Stimulated activated CD4-positive, alpha-beta T cell treated with anti-CD3 and anti-CD28 coated beads, Interleukin-1b, Interleukin-23, amount 100 ng/mL, for 4 hours (primary cell): ENCODE measurements at regions not wholly inside any gene's neighbourhood (a gene's known extent, or its start where the extent isn't known, plus 50 kb on each side); places are given as distances from the start of the nearest gene placed in this dataset.

ENCODE experiments used
- DNase-seq, 2 donors: peaks; one replicate each; pipeline ENCODE4 v3.0.0-alpha.2; 2020; ENCODE audit warnings: low read depth in 2 of 2

DNA sequence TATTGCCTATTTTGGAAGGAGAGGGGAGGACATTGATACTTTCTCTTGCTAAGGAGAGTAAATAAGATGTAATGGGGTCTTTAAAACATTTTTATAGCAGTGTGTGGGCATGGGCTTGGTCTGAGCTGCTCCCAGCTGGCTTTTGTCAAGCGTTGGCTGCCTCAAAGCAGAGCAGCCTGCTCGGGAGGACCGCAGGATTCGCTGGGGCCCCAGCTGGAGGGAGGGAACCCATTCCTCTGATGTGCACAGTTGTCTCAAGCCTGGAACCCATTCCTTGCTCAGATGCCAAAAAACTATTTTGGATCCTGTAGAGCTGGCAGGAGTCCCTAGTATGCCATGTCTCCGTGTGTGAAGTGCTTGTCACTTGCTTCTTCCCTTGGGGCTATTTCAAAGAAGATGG lies 59.4 kb upstream of the RMDN2 start:
- DNase-seq, result no peak

DNA sequence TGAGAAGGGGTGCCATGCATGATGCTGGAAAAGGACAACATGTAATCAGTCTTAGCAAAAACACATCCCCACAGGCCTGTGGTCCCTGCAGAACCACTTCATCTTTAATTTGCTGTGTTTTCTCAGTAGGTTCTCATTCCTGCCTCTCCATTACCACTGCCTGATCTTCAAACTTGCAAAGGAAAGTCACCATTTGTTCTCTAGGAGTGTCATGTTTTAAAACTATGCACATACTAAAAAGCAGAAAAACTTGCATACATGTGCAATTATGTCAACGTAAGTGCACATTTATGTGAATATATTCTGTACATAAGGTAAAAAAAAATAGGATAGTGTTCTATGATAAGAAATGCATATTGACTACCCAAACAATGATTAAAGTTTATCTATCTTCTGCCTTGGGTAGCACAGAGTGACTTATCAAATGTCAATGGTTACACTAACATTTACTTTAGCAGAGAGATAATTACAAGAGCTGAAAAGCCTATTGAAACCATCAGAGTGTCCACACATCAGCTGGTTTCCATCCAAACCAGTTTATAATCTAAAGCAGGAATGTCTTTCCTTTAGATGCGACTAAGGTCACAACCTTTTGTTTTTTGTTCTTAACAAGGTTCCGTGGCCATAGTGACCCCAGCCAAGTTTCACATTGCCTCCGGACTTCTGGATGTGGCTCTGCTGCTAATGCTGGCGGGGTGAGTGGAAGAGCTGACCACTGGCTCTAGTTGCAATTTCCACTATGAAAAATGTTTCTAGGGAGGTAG lies 58.7 kb upstream of the RMDN2 start:
- DNase-seq, result no peak

GRCh38 chr2:37867166-37867565 lies 57.9 kb upstream of the RMDN2 start:
- no peak for DNase-seq

- DNase-seq, result no peak
These were observed 56.2 kb upstream of the RMDN2 start for GRCh38 chr2:37868866-37869265.

GRCh38 chr2:37869304-37869703 lies 55.8 kb upstream of the RMDN2 start:
- no peak for DNase-seq

DNA sequence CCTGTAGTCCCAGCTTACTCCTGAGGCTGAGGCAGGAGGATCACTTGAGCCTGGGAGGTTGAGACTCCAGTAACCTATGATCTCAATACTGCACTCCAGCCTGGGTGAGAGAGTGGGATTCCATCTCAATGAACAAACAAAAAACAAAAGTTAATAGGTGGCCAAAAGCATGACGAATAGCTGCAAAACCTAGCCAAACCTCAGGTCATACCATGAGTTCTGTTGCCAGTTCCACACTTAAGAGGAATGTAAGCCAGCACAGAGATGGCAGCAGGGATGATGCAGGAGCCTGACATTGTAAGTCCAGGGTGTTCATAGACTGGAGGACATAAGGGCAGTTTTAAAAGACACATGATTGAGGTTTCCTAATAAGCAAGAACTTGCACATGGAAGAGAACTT lies 55.3 kb upstream of the RMDN2 start:
- no peak for DNase-seq

DNA sequence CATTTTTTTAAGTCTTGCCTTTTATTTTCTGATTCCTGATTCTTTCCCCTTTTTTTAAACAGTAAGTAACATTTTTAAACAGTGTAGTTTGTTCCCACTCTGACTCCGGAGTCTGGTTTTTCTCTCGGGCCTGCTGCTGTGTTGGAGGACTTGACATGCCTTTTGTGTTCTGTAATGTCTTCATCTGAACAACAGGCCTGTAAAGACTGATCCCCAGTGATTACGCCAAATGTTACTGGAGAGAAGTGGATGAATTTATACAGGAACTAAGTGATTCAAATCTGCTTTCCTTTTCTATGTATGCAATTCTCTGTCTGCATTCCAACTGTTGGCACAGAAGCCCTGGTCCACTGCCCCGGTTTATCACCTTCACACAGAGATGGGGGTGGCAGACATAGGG lies 54.3 kb upstream of the RMDN2 start:
- DNase-seq, result no peak

DNA sequence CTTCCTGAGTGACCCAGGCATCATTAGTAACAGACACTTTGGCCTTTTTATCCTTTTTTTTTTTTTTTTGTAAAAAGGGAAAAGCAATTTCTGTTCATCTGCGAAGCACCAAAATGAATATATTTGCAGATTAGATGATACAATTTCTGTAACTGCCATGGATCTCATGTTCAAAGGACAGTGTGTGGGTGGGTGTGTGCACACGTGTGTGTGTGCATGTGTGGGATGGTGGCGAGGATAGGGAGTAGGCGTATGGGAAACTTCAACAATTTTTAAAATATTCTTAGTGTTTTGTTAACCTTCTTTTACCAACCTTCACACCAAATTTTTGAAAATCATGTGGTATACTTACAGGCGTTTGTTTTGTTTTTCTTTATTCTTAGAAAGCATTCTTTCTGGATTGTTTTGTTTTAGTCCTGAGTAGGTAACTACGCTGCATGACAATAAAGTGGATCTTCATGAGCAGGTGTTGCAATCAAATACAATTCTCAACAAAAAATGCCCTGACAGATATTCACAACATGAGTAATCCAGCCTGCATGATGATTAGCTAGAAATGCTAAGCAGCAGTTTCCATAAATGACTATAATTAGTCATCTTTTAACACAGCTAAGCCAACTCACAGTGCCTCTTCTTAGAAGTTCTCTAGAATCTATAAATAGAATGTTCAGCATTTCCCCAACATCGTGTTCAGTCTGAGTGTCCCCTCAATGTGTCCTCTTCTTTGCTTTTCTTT lies 53.5 kb upstream of the RMDN2 start:
- DNase-seq, result no peak

- no peak for DNase-seq
These were observed 52.8 kb upstream of the RMDN2 start for GRCh38 chr2:37872192-37872750.

- DNase-seq, result no peak
These were observed 51.9 kb upstream of the RMDN2 start for GRCh38 chr2:37873229-37873628.

- DNase-seq, result no peak
These were observed 51.2 kb upstream of the RMDN2 start for GRCh38 chr2:37873749-37874330.

- no peak for DNase-seq
These were observed 50.6 kb upstream of the RMDN2 start for GRCh38 chr2:37874470-37874869.
